ENCODE measurements at regions not wholly inside any gene's neighbourhood (a gene's known extent, or its start where the extent isn't known, plus 50 kb on each side); places are given as distances from the start of the nearest gene placed in this dataset.

GRCh38 chr4:85106166-85106565 lies 139.7 kb upstream of the WDFY3 start:
- TF ChIP-seq CTCF (IDR thresholded peaks at IDR 0.05) (no peak), POLR2A (IDR thresholded peaks at IDR 0.05) (no peak)
